ENCODE measurements at regions not wholly inside any gene's neighbourhood (a gene's known extent, or its start where the extent isn't known, plus 50 kb on each side); places are given as distances from the start of the nearest gene placed in this dataset.
A peak's percentile ranks its signal among the peaks of the same experiment; 100 is the strongest.

DNA sequence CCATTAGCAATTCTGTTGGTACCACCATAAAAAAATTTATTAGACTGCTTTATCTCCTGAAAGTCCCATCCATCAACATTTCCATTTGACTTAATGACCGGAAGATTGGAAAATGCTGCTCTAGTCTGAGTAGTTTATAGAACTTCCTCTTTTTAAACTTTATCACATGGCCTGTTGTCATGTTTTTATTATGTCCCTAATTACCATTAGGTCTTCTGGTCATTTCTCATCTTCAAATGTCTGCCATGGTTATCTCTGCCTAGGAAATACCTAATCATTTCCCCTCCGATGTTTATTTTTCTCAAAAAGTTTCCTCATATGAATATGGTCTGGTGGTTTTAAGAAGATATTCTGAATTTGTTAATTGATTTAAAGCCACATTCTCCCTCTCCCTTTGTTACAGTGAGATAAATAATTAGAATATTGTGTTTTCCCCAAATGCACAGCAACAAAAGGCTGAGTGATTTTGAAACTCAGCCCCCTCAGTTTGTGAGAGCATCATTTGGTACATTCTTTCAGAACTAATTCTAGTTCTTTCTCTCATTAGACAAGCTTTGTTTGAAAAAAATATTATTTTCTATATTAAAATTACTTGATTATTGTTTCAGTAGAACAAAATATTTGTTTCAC is 317.1 kb upstream of the ST6GAL2 start:
- no peak overlapping the region for H3K4me2 ChIP-seq
- POLR2A ChIA-PET: no interaction called here

More for the DNA sequence above, 317.1 kb upstream of the ST6GAL2 start:
- no peak for TF ChIP-seq MEF2A (IDR thresholded peaks at IDR 0.05; ENCODE audit: borderline replicate concordance, low read depth)
- TF ChIP-seq TCF12 (IDR thresholded peaks at IDR 0.05): no peak
- TF ChIP-seq, protein P1, sequence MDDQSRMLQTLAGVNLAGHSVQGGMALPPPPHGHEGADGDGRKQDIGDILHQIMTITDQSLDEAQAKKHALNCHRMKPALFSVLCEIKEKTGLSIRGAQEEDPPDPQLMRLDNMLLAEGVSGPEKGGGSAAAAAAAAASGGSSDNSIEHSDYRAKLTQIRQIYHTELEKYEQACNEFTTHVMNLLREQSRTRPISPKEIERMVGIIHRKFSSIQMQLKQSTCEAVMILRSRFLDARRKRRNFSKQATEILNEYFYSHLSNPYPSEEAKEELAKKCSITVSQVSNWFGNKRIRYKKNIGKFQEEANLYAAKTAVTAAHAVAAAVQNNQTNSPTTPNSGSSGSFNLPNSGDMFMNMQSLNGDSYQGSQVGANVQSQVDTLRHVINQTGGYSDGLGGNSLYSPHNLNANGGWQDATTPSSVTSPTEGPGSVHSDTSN (IDR thresholded peaks at IDR 0.05): no peak
- TF ChIP-seq NRF1 (IDR thresholded peaks at IDR 0.05; ENCODE audit: low read depth, low read length): no peak
- TF ChIP-seq FOXM1 (IDR thresholded peaks at IDR 0.05; ENCODE audit: low read depth): no peak
- no peak for TF ChIP-seq GABPA (IDR thresholded peaks at IDR 0.05; ENCODE audit: low read depth)
- TF ChIP-seq NFIC (IDR thresholded peaks at IDR 0.05; ENCODE audit: borderline replicate concordance): no peak
- TF ChIP-seq RAD21 (IDR thresholded peaks at IDR 0.05; ENCODE audit: low read length): no peak
- no peak for TF ChIP-seq TEAD4 (IDR thresholded peaks at IDR 0.05; ENCODE audit: borderline replicate concordance, insufficient read depth)
- no peak for TF ChIP-seq POLR2AphosphoS5 (IDR thresholded peaks at IDR 0.05; ENCODE audit: low read depth, low read length)
- no peak for TF ChIP-seq SMC3 (IDR thresholded peaks at IDR 0.05; ENCODE audit: low read depth, low read length)
- no peak for TF ChIP-seq FOXJ3 (CRISPR knock-in tag; IDR thresholded peaks at IDR 0.05)
- TF ChIP-seq, protein P2, sequence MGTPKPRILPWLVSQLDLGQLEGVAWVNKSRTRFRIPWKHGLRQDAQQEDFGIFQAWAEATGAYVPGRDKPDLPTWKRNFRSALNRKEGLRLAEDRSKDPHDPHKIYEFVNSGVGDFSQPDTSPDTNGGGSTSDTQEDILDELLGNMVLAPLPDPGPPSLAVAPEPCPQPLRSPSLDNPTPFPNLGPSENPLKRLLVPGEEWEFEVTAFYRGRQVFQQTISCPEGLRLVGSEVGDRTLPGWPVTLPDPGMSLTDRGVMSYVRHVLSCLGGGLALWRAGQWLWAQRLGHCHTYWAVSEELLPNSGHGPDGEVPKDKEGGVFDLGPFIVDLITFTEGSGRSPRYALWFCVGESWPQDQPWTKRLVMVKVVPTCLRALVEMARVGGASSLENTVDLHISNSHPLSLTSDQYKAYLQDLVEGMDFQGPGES (IDR thresholded peaks at IDR 0.05; ENCODE audit: low read depth, low read length): no peak
- TF ChIP-seq, protein P3, sequence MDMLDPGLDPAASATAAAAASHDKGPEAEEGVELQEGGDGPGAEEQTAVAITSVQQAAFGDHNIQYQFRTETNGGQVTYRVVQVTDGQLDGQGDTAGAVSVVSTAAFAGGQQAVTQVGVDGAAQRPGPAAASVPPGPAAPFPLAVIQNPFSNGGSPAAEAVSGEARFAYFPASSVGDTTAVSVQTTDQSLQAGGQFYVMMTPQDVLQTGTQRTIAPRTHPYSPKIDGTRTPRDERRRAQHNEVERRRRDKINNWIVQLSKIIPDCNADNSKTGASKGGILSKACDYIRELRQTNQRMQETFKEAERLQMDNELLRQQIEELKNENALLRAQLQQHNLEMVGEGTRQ (IDR thresholded peaks at IDR 0.05; ENCODE audit: borderline replicate concordance, low read depth, low read length): no peak
- TF ChIP-seq, protein P4, sequence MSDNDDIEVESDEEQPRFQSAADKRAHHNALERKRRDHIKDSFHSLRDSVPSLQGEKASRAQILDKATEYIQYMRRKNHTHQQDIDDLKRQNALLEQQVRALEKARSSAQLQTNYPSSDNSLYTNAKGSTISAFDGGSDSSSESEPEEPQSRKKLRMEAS (IDR thresholded peaks at IDR 0.05; ENCODE audit: low read depth): no peak
- TF ChIP-seq, protein P5, sequence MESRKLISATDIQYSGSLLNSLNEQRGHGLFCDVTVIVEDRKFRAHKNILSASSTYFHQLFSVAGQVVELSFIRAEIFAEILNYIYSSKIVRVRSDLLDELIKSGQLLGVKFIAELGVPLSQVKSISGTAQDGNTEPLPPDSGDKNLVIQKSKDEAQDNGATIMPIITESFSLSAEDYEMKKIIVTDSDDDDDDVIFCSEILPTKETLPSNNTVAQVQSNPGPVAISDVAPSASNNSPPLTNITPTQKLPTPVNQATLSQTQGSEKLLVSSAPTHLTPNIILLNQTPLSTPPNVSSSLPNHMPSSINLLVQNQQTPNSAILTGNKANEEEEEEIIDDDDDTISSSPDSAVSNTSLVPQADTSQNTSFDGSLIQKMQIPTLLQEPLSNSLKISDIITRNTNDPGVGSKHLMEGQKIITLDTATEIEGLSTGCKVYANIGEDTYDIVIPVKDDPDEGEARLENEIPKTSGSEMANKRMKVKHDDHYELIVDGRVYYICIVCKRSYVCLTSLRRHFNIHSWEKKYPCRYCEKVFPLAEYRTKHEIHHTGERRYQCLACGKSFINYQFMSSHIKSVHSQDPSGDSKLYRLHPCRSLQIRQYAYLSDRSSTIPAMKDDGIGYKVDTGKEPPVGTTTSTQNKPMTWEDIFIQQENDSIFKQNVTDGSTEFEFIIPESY (IDR thresholded peaks at IDR 0.05; ENCODE audit: borderline replicate concordance, low read depth): no peak
- Histone ChIP-seq H3K9me3 (no peaks in the 10 kb centered on the region), H4K20me1 (ENCODE audit: insufficient read depth) (no peaks in the 10 kb centered on the region), H3K4me1 (ENCODE audit: control insufficient read depth in 1 of 2, insufficient read depth in 2 of 2, low read depth in 1 of 2, low read length in 1 of 2) (no peaks in the 10 kb centered on the region), H2AFZ (ENCODE audit: low read depth) (no peak overlapping the region), H3K4me3 (ENCODE audit: low read depth in 2 of 2, low read length in 1 of 2) (no peak overlapping the region), H3K9ac (no peak overlapping the region), H3F3A (replicated peaks; ENCODE audit: insufficient read depth) (no peaks in the 10 kb centered on the region), H3K27ac (ENCODE audit: low read depth in 2 of 2, low read length in 1 of 2) (peak overlapping the region in 1 of 2 experiments; percentile 65; a peak in 1 of 4 replicates), H3K9me2 (no peaks in the 10 kb centered on the region), H3K36me3 (replicated peaks in 1 of 2; ENCODE audit: control insufficient read depth in 1 of 2, insufficient read depth in 2 of 2, low read length in 1 of 2) (no peaks in the 10 kb centered on the region), H3K27me3 (ENCODE audit: insufficient read depth) (no peaks in the 10 kb centered on the region), H3K79me2 (ENCODE audit: insufficient read depth) (no peaks in the 10 kb centered on the region)
- CTCF ChIA-PET: no interaction called here
- WGBS (ENCODE audit: low lambda C conversion rate): 28% methylated on average over 2 of the region's 2 CpGs
- no peak for DNase-seq

Data from SK-N-SH (cell line).